ENCODE measurements at regions not wholly inside any gene's neighbourhood (a gene's known extent, or its start where the extent isn't known, plus 50 kb on each side); places are given as distances from the start of the nearest gene placed in this dataset.

- no peaks in the 10 kb centered on the region for H3K4me1 ChIP-seq (ENCODE audit: control insufficient read depth, low read length)
- no peaks in the 10 kb centered on the region for H4K20me1 ChIP-seq (ENCODE audit: control insufficient read depth, insufficient read depth, low read depth, low read length)
- no peak for TF ChIP-seq EZH2phosphoT487 (IDR thresholded peaks at IDR 0.05; ENCODE audit: borderline replicate concordance, low read length)
- TF ChIP-seq CTCF (IDR thresholded peaks at IDR 0.05; ENCODE audit: low read depth, low read length, poor library complexity, severe bottlenecking) = no peak
- H3K27me3 ChIP-seq (ENCODE audit: control insufficient read depth, low read length) = no peaks in the 10 kb centered on the region
- H3K4me3 ChIP-seq (ENCODE audit: low read length) = no peak overlapping the region
- no peaks in the 10 kb centered on the region for H3K79me2 ChIP-seq (ENCODE audit: control insufficient read depth, low read length)
- H3K9me2 ChIP-seq (replicated peaks; ENCODE audit: control insufficient read depth, low read length) = no peaks in the 10 kb centered on the region
- H3F3A ChIP-seq (ENCODE audit: control insufficient read depth, insufficient read depth) = no peaks in the 10 kb centered on the region
- no peaks in the 10 kb centered on the region for H3K36me3 ChIP-seq (ENCODE audit: control insufficient read depth, low read length)
- H3K27ac ChIP-seq (ENCODE audit: low read depth, low read length) = no peak overlapping the region
- no peak overlapping the region for H3K4me2 ChIP-seq (ENCODE audit: low read length)
- no peaks in the 10 kb centered on the region for H3K9me3 ChIP-seq (ENCODE audit: control insufficient read depth, insufficient read depth, low read length)
Measured at GRCh38 chr1:213381572-213382084, 330.6 kb downstream of the RPS6KC1 start.

GRCh38 chr1:213383465-213383864 is 332.4 kb downstream of the RPS6KC1 start:
- Histone ChIP-seq H3K27me3 (ENCODE audit: control insufficient read depth, low read length) (no peaks in the 10 kb centered on the region), H3F3A (ENCODE audit: control insufficient read depth, insufficient read depth) (no peaks in the 10 kb centered on the region), H3K9me2 (replicated peaks; ENCODE audit: control insufficient read depth, low read length) (no peaks in the 10 kb centered on the region), H3K4me2 (ENCODE audit: low read length) (no peak overlapping the region), H3K9me3 (ENCODE audit: control insufficient read depth, insufficient read depth, low read length) (no peaks in the 10 kb centered on the region), H3K27ac (ENCODE audit: low read depth, low read length) (no peak overlapping the region), H3K4me1 (ENCODE audit: control insufficient read depth, low read length) (no peaks in the 10 kb centered on the region), H3K79me2 (ENCODE audit: control insufficient read depth, low read length) (no peaks in the 10 kb centered on the region), H3K4me3 (ENCODE audit: low read length) (no peak overlapping the region), H4K20me1 (ENCODE audit: control insufficient read depth, insufficient read depth, low read depth, low read length) (no peaks in the 10 kb centered on the region), H3K36me3 (ENCODE audit: control insufficient read depth, low read length) (no peaks in the 10 kb centered on the region)
- TF ChIP-seq CTCF (IDR thresholded peaks at IDR 0.05; ENCODE audit: low read depth, low read length, poor library complexity, severe bottlenecking) = no peak

- H3K4me1 ChIP-seq (ENCODE audit: control insufficient read depth, low read length) = no peaks in the 10 kb centered on the region
- no peak overlapping the region for H3K4me2 ChIP-seq (ENCODE audit: low read length)
- H3K27me3 ChIP-seq (ENCODE audit: control insufficient read depth, low read length) = no peaks in the 10 kb centered on the region
- no peaks in the 10 kb centered on the region for H3F3A ChIP-seq (ENCODE audit: control insufficient read depth, insufficient read depth)
- H3K9me3 ChIP-seq (ENCODE audit: control insufficient read depth, insufficient read depth, low read length) = no peaks in the 10 kb centered on the region
- no peak for TF ChIP-seq EZH2phosphoT487 (IDR thresholded peaks at IDR 0.05; ENCODE audit: borderline replicate concordance, low read length)
- no peak for TF ChIP-seq CTCF (IDR thresholded peaks at IDR 0.05; ENCODE audit: low read depth, low read length, poor library complexity, severe bottlenecking)
- H3K9me2 ChIP-seq (replicated peaks; ENCODE audit: control insufficient read depth, low read length) = no peaks in the 10 kb centered on the region
- no peaks in the 10 kb centered on the region for H3K36me3 ChIP-seq (ENCODE audit: control insufficient read depth, low read length)
- H3K79me2 ChIP-seq (ENCODE audit: control insufficient read depth, low read length) = no peaks in the 10 kb centered on the region
- H3K27ac ChIP-seq (ENCODE audit: low read depth, low read length) = no peak overlapping the region
- no peak overlapping the region for H3K4me3 ChIP-seq (ENCODE audit: low read length)
- no peaks in the 10 kb centered on the region for H4K20me1 ChIP-seq (ENCODE audit: control insufficient read depth, insufficient read depth, low read depth, low read length)
Measured at GRCh38 chr1:213385201-213385600, 334.2 kb downstream of the RPS6KC1 start.
